ENCODE measurements at regions not wholly inside any gene's neighbourhood (a gene's known extent, or its start where the extent isn't known, plus 50 kb on each side); places are given as distances from the start of the nearest gene placed in this dataset.
"Not testable (repeated sequence)": the region's sequence is repeated elsewhere in the genome, so short reads cannot be mapped to it uniquely, and the experiment has no call there.

DNA sequence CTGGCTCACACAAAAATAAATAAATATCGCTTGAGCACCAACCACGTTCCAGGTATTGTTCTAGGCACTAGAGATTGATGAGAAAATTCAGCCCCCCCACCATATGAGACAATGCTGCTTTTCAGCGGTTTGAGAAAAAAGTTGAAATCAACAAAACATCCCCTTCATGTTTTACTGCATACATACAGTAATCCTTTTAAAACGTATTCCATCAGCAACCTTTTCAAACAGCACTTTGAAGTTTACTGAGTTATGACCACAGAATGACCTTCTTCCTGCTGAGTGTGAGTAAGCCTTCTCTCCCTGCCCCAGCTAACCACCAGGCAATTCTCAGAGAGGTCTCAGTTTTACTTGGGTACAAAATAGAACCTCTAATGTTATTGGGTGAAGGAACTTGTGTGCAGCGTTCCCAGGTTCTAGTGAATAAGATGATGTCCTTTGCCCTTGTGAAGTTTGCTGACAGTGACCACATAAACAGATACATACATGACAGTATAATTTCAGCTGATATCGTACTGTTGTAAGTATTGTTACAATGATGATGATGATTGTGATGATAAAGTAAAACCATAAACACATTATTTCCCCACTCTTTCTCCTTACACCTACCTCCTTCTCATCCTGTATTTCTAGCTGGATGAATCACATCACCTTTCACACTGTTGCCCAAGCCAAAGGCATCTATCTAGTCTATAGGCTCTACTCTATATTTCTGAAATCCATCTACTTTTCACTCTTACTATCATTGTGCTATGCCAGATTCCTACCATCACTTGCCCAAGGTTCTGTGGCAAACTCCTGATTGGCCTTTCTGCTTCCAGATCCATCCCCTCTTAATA, 124.4 kb upstream of the KRR1 start:
- H3K9me3 ChIP-seq (replicated peaks; ENCODE audit: low read length), result no peaks in the 10 kb centered on the region

DNA sequence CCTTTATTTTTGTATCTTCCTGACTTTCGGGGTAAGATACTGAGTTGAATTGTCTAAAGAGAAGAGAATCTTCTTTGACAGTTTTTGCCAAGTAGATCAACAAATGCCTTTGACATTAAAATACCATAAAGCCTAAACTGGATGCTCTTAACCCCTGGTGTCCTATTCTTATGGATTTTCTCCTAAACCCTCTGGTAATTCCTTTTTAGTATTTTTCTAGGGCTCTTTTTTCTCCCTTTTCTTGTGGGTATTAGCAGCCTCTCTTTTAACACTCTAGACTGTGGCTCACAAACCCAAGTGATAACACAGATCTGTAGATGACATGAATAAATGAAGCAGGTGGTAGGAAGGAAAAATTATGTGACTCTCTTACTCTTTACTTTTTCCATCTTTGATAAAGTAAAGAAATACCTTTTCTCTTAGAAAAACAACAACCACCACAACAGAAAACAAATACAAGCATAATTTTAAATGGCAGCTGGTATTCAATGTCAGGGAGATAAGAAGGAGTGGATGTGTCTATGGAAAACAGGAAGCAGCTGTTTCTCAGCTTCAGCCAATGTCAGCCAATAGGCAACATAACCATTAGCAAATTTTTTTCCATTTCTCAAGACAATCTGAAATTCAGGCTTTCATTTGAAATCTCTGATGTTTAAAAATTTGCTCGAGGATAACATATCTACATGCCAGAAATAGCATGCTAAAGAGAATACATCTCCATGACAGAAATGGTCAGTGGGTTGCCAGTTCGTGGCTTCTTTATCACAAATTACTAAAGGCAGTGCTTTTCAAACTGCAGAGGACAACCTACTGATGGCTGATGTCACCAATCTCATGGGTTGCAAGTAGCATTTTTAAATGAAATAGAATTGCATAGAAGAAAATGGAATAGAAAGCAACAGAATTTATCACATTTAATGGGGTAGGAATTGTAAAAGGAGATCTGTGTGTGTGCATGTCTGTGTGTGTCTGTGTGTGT, 123.1 kb upstream of the KRR1 start:
- Histone ChIP-seq H3K4me3 (ENCODE audit: low read length) (no peak overlapping the region), H3K9me3 (replicated peaks; ENCODE audit: low read length) (no peaks in the 10 kb centered on the region), H3K9ac (ENCODE audit: low read depth, low read length) (no peak overlapping the region), H3K27me3 (ENCODE audit: control insufficient read depth, insufficient read depth, low read length) (no peaks in the 10 kb centered on the region), H3K4me2 (ENCODE audit: low read length) (no peak overlapping the region), H3K4me1 (ENCODE audit: control insufficient read depth, insufficient read depth, low read length) (peaks cover 26% of the 10 kb centered on the region), H3K36me3 (ENCODE audit: insufficient read depth, low read length) (no peaks in the 10 kb centered on the region)

More for the DNA sequence above, 124.4 kb upstream of the KRR1 start:
- Histone ChIP-seq H3K4me1 (ENCODE audit: control insufficient read depth, insufficient read depth, low read length) (peaks cover 31% of the 10 kb centered on the region), H3K4me2 (ENCODE audit: low read length) (peak overlapping the region; percentile 5), H3K27me3 (ENCODE audit: control insufficient read depth, insufficient read depth, low read length) (no peaks in the 10 kb centered on the region), H3K9ac (ENCODE audit: low read depth, low read length) (no peak overlapping the region), H3K4me3 (ENCODE audit: low read length) (no peak overlapping the region), H3K36me3 (ENCODE audit: insufficient read depth, low read length) (no peaks in the 10 kb centered on the region)

DNA sequence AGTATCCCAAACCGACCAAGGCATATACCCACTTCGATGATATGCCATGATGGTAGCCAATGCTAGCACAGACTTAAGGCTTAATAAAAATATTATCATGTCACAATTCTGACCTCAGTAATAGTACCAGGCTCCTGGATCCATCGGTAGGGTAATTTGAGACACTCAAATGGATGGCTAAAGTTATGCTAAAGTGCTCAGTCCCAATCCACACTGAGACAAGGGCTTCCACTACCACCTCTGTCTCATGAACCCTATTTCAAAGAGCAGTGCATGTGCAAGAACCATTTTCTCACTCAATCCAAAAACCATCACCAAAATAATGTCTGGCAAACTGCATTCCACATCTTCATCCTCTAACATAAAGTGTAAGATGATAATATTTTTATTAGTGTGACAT, 122.4 kb upstream of the KRR1 start:
- Histone ChIP-seq H3K36me3 (ENCODE audit: insufficient read depth, low read length) (no peaks in the 10 kb centered on the region), H3K27me3 (ENCODE audit: control insufficient read depth, insufficient read depth, low read length) (no peaks in the 10 kb centered on the region), H3K4me3 (ENCODE audit: low read length) (no peak overlapping the region), H3K9me3 (replicated peaks; ENCODE audit: low read length) (no peaks in the 10 kb centered on the region), H3K4me1 (ENCODE audit: control insufficient read depth, insufficient read depth, low read length) (peaks cover 26% of the 10 kb centered on the region), H3K9ac (ENCODE audit: low read depth, low read length) (no peak overlapping the region), H3K4me2 (ENCODE audit: low read length) (no peak overlapping the region)

DNA sequence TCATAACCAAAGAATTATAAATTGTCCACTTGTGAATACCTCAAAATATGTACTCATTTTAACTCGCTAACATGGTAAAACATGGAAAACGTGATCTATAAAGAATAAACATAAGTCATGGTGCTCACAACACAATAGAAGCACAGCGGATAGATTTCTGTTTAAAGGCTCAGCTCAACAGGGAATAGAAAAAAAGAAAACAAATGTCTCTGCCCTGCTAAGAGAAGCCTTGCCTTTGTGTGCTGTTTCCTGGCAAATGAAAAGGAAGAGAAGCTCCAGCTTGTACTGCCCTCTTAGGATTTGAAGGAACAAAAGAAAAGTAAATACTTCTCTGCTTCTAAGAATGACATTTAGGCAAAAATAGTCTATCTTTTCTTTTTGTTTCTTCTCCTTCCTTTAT, 121.0 kb upstream of the KRR1 start:
- Histone ChIP-seq H3K9ac (ENCODE audit: low read depth, low read length) (no peak overlapping the region), H3K9me3 (replicated peaks; ENCODE audit: low read length) (no peaks in the 10 kb centered on the region), H3K36me3 (ENCODE audit: insufficient read depth, low read length) (no peaks in the 10 kb centered on the region), H3K4me1 (ENCODE audit: control insufficient read depth, insufficient read depth, low read length) (peaks cover 26% of the 10 kb centered on the region), H3K27me3 (ENCODE audit: control insufficient read depth, insufficient read depth, low read length) (no peaks in the 10 kb centered on the region), H3K4me2 (ENCODE audit: low read length) (no peak overlapping the region), H3K4me3 (ENCODE audit: low read length) (no peak overlapping the region)

DNA sequence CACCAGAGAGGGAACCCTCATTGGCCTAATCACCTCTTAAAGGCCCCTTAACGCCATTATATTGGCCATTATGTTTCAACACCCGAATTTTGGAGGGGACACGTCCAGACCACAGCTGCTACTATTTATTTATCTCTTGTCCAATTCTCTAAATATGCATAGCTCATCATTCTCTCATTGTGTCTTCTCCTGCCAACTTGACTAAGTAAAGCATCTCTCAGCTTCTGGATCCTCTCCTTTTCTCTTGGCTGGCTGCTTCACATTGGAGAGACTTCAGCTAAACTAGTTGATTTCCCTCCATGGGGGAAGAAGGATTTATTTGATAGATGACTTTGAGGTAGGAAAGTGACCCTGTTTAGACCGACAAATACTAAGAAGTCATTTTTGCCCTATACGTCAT, 120.4 kb upstream of the KRR1 start:
- H3K9ac ChIP-seq (ENCODE audit: low read depth, low read length), result no peak overlapping the region
- H3K4me3 ChIP-seq (ENCODE audit: low read length), result no peak overlapping the region
- H3K27me3 ChIP-seq (ENCODE audit: control insufficient read depth, insufficient read depth, low read length), result no peaks in the 10 kb centered on the region
- H3K4me1 ChIP-seq (ENCODE audit: control insufficient read depth, insufficient read depth, low read length), result peaks cover 26% of the 10 kb centered on the region
- H3K9me3 ChIP-seq (replicated peaks; ENCODE audit: low read length), result no peaks in the 10 kb centered on the region
- no peaks in the 10 kb centered on the region for H3K36me3 ChIP-seq (ENCODE audit: insufficient read depth, low read length)
- H3K4me2 ChIP-seq (ENCODE audit: low read length), result no peak overlapping the region

DNA sequence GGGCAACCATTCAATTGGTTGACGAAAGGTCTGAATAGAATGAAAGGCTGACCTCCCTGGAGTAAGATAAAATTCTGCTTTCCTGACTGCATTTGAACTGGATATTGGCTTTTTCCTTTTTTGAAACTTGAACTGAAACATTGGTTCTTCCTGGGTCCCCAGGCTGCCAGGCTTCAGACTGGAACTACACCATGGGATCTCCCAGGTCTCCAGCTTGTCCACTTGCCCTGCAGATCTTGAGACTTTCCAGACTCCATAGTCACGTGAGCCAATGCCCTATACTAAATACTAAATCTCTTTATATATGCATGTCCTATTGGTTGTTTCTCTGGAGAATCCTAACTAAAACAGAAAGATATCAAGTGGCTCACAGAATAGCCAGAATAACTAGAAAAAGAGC, 118.7 kb upstream of the KRR1 start:
- H3K4me2 ChIP-seq (ENCODE audit: low read length), result no peak overlapping the region
- H3K36me3 ChIP-seq (ENCODE audit: insufficient read depth, low read length), result no peaks in the 10 kb centered on the region
- no peak overlapping the region for H3K4me3 ChIP-seq (ENCODE audit: low read length)
- peaks cover 13% of the 10 kb centered on the region for H3K4me1 ChIP-seq (ENCODE audit: control insufficient read depth, insufficient read depth, low read length)
- no peak overlapping the region for H3K9ac ChIP-seq (ENCODE audit: low read depth, low read length)
- H3K9me3 ChIP-seq (replicated peaks; ENCODE audit: low read length), result no peaks in the 10 kb centered on the region
- H3K27me3 ChIP-seq (ENCODE audit: control insufficient read depth, insufficient read depth, low read length), result no peaks in the 10 kb centered on the region

DNA sequence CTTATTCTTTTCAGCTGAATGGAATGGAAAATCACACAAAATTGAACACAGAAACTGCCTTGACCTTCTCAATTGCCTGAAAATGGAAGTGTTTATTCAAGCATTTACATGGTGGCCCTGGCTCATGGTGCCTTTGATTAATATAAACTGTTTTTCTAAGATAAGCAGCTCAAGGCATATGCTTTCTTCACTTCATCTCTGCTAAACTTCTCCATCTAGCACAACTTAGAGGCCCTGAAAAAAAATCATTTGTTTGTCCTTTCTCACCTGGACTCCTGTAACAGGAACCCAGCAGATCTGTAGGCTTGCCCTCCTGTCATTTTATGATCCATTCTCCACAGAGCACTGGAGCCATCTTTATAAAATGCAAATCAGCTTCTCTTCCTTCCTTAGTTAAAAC, 117.5 kb upstream of the KRR1 start:
- Histone ChIP-seq H3K36me3 (ENCODE audit: insufficient read depth, low read length) (no peaks in the 10 kb centered on the region), H3K9ac (ENCODE audit: low read depth, low read length) (no peak overlapping the region), H3K4me1 (ENCODE audit: control insufficient read depth, insufficient read depth, low read length) (peaks cover 7% of the 10 kb centered on the region), H3K4me2 (ENCODE audit: low read length) (no peak overlapping the region), H3K9me3 (replicated peaks; ENCODE audit: low read length) (no peaks in the 10 kb centered on the region), H3K27me3 (ENCODE audit: control insufficient read depth, insufficient read depth, low read length) (no peaks in the 10 kb centered on the region), H3K4me3 (ENCODE audit: low read length) (no peak overlapping the region)

GRCh38 chr12:75628511-75628910, 117.1 kb upstream of the KRR1 start:
- Histone ChIP-seq H3K4me1 (ENCODE audit: control insufficient read depth, insufficient read depth, low read length) (peaks cover 11% of the 10 kb centered on the region), H3K4me2 (ENCODE audit: low read length) (no peak overlapping the region), H3K9me3 (replicated peaks; ENCODE audit: low read length) (no peaks in the 10 kb centered on the region)

GRCh38 chr12:75623631-75624154, 112.3 kb upstream of the KRR1 start:
- Histone ChIP-seq H3K4me3 (ENCODE audit: low read length) (no peak overlapping the region), H3K36me3 (ENCODE audit: insufficient read depth, low read length) (no peaks in the 10 kb centered on the region), H3K4me1 (ENCODE audit: control insufficient read depth, insufficient read depth, low read length) (peaks cover 6% of the 10 kb centered on the region)

More at GRCh38 chr12:75628511-75628910, 117.1 kb upstream of the KRR1 start:
- no peak overlapping the region for H3K4me3 ChIP-seq (ENCODE audit: low read length)
- no peak overlapping the region for H3K9ac ChIP-seq (ENCODE audit: low read depth, low read length)
- H3K36me3 ChIP-seq (ENCODE audit: insufficient read depth, low read length), result no peaks in the 10 kb centered on the region
- no peaks in the 10 kb centered on the region for H3K27me3 ChIP-seq (ENCODE audit: control insufficient read depth, insufficient read depth, low read length)

GRCh38 chr12:75622492-75622891, 111.1 kb upstream of the KRR1 start:
- Histone ChIP-seq H3K4me1 (ENCODE audit: control insufficient read depth, insufficient read depth, low read length) (peaks cover 6% of the 10 kb centered on the region), H3K4me3 (ENCODE audit: low read length) (no peak overlapping the region), H3K36me3 (ENCODE audit: insufficient read depth, low read length) (no peaks in the 10 kb centered on the region), H3K9ac (ENCODE audit: low read depth, low read length) (no peak overlapping the region), H3K27me3 (ENCODE audit: control insufficient read depth, insufficient read depth, low read length) (no peaks in the 10 kb centered on the region), H3K9me3 (replicated peaks; ENCODE audit: low read length) (no peaks in the 10 kb centered on the region), H3K4me2 (ENCODE audit: low read length) (no peak overlapping the region)

More at GRCh38 chr12:75623631-75624154, 112.3 kb upstream of the KRR1 start:
- Histone ChIP-seq H3K4me2 (ENCODE audit: low read length) (no peak overlapping the region), H3K9ac (ENCODE audit: low read depth, low read length) (no peak overlapping the region), H3K9me3 (replicated peaks; ENCODE audit: low read length) (no peaks in the 10 kb centered on the region), H3K27me3 (ENCODE audit: control insufficient read depth, insufficient read depth, low read length) (no peaks in the 10 kb centered on the region)

DNA sequence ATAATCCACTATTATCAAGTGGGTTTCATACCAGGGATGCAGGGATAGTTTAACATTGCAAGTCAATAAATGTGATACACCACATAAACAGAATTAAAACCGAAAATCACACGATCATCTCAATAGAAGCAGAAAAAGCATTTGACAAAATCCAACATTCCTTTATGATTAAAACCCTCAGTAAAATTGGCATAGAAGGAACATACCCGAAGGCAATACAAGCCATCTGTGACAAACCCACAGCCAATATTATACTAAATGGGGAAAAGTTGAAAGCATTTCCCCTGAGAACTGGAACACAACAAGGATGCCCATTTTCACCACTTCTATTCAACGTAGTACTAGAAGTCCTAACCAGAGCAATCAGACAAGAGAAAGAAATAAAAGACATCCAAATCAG, 103.0 kb upstream of the KRR1 start:
- not testable (repeated sequence) for H3K4me2 ChIP-seq (ENCODE audit: low read length); H3K9me3 ChIP-seq (replicated peaks; ENCODE audit: low read length); H3K4me3 ChIP-seq (ENCODE audit: low read length); H3K36me3 ChIP-seq (ENCODE audit: insufficient read depth, low read length); H3K27me3 ChIP-seq (ENCODE audit: control insufficient read depth, insufficient read depth, low read length); H3K4me1 ChIP-seq (ENCODE audit: control insufficient read depth, insufficient read depth, low read length); H3K9ac ChIP-seq (ENCODE audit: low read depth, low read length)
